Neural crest cell (in vitro differentiated cells): ENCODE measurements at regions not wholly inside any gene's neighbourhood (a gene's known extent, or its start where the extent isn't known, plus 50 kb on each side); places are given as distances from the start of the nearest gene placed in this dataset.

Source experiments
- DNase-seq: peaks from one replicate; pipeline ENCODE4 v3.0.0; 2021; ENCODE audit warnings: low read depth, mixed read lengths, low spot score
- H3K27ac Mint-ChIP-seq: one replicate; pipeline ENCODE4 v1.8.0; 2021; ENCODE audit warnings: mild to moderate bottlenecking, mixed read lengths; ENCODE audit not compliant: unreplicated experiment
- H3K27me3 Mint-ChIP-seq: 2 replicates; pipeline ENCODE4 v1.8.0; 2021; ENCODE audit warnings: low read depth, mild to moderate bottlenecking, mixed read lengths
- H3K36me3 Mint-ChIP-seq: 2 replicates; pipeline ENCODE4 v1.8.0; 2021; ENCODE audit warnings: low read depth, mild to moderate bottlenecking, mixed read lengths
- H3K4me1 Mint-ChIP-seq: 2 replicates; pipeline ENCODE4 v1.8.0; 2021; ENCODE audit warnings: mixed read lengths
- H3K4me3 Mint-ChIP-seq: one replicate; pipeline ENCODE4 v1.8.0; 2021; ENCODE audit warnings: mild to moderate bottlenecking, mixed read lengths
- H3K9me3 Mint-ChIP-seq: 2 replicates; pipeline ENCODE4 v1.8.0; 2021; ENCODE audit warnings: mixed read lengths
- CTCF ChIP-seq: fragments of 200-600 bp; sonication (generic); conservative IDR thresholded peaks from 2 replicates; pipeline ENCODE4 v1.5.0; 2021; ENCODE audit warnings: antibody characterized with exemption, mild to moderate bottlenecking

GRCh38 chr4:163663454-163664225, 169.2 kb downstream of the TMA16 start:
- TF ChIP-seq CTCF: no peak
- no peaks in the 10 kb centered on the region for H3K4me1 Mint-ChIP-seq
- no peak overlapping the region for H3K27ac Mint-ChIP-seq
- H3K36me3 Mint-ChIP-seq: no peaks in the 10 kb centered on the region
- DNase-seq: no peak
- no peaks in the 10 kb centered on the region for H3K27me3 Mint-ChIP-seq
- no peak overlapping the region for H3K4me3 Mint-ChIP-seq
- peaks cover 1% of the 10 kb centered on the region for H3K9me3 Mint-ChIP-seq

- no peaks in the 10 kb centered on the region for H3K27me3 Mint-ChIP-seq
Measured at GRCh38 chr4:163665101-163665500, 170.6 kb downstream of the TMA16 start.

GRCh38 chr4:163665521-163666331, 171.2 kb downstream of the TMA16 start:
- Mint-ChIP-seq H3K4me3 (no peak overlapping the region), H3K27me3 (no peaks in the 10 kb centered on the region), H3K36me3 (no peaks in the 10 kb centered on the region), H3K9me3 (no peaks in the 10 kb centered on the region), H3K27ac (no peak overlapping the region), H3K4me1 (no peaks in the 10 kb centered on the region)
- no peak for DNase-seq
- TF ChIP-seq CTCF: no peak

More at GRCh38 chr4:163665101-163665500, 170.6 kb downstream of the TMA16 start:
- TF ChIP-seq CTCF: no peak
- Mint-ChIP-seq H3K4me1 (no peaks in the 10 kb centered on the region), H3K9me3 (no peaks in the 10 kb centered on the region), H3K27ac (no peak overlapping the region), H3K36me3 (no peaks in the 10 kb centered on the region), H3K4me3 (no peak overlapping the region)
- no peak for DNase-seq

- TF ChIP-seq CTCF: no peak
- no peak overlapping the region for H3K27ac Mint-ChIP-seq
- H3K4me3 Mint-ChIP-seq: no peak overlapping the region
- H3K4me1 Mint-ChIP-seq: no peaks in the 10 kb centered on the region
- no peaks in the 10 kb centered on the region for H3K36me3 Mint-ChIP-seq
- H3K27me3 Mint-ChIP-seq: no peaks in the 10 kb centered on the region
- H3K9me3 Mint-ChIP-seq: no peaks in the 10 kb centered on the region
- no peak for DNase-seq
Measured at GRCh38 chr4:163666332-163666873, 171.9 kb downstream of the TMA16 start.

- H3K27ac Mint-ChIP-seq: no peak overlapping the region
- peaks cover 4% of the 10 kb centered on the region for H3K9me3 Mint-ChIP-seq
- TF ChIP-seq CTCF: no peak
- H3K4me3 Mint-ChIP-seq: no peak overlapping the region
- no peaks in the 10 kb centered on the region for H3K36me3 Mint-ChIP-seq
- H3K4me1 Mint-ChIP-seq: no peaks in the 10 kb centered on the region
- no peaks in the 10 kb centered on the region for H3K27me3 Mint-ChIP-seq
- DNase-seq: no peak
Measured at GRCh38 chr4:163672751-163673150, 178.3 kb downstream of the TMA16 start.
